ENCODE measurements at regions not wholly inside any gene's neighbourhood (a gene's known extent, or its start where the extent isn't known, plus 50 kb on each side); places are given as distances from the start of the nearest gene placed in this dataset.

GRCh38 chr2:45332567-45332966, 278.5 kb downstream of the SRBD1 start:
- Histone ChIP-seq H3K36me3 (ENCODE audit: control insufficient read depth in 2 of 2, extremely low read depth in 1 of 2, insufficient read depth in 2 of 2, low read length in 2 of 2) (no peaks in the 10 kb centered on the region), H4K20me1 (ENCODE audit: control insufficient read depth, extremely low read depth, insufficient read depth, low read length) (no peaks in the 10 kb centered on the region), H3K4me2 (ENCODE audit: control insufficient read depth, extremely low read depth, insufficient read depth, low read depth, low read length) (no peak overlapping the region), H2AFZ (ENCODE audit: control insufficient read depth, low read length) (no peak overlapping the region), H3K9ac (ENCODE audit: control insufficient read depth, extremely low read depth, insufficient read depth, low read length) (no peak overlapping the region), H3K4me1 (ENCODE audit: control insufficient read depth, extremely low read depth, insufficient read depth, low read length) (no peaks in the 10 kb centered on the region), H3K79me2 (ENCODE audit: control insufficient read depth, insufficient read depth, low read length) (no peaks in the 10 kb centered on the region), H3K4me3 (ENCODE audit: control insufficient read depth in 2 of 3, extremely low read depth in 1 of 3, insufficient read depth in 2 of 3, low read depth in 1 of 3, low read length in 3 of 3) (no peak overlapping the region), H3K27ac (ENCODE audit: control insufficient read depth, insufficient read depth, low read length) (no peak overlapping the region), H3K27me3 (ENCODE audit: control insufficient read depth, extremely low read depth, insufficient read depth, low read length) (peaks cover 6% of the 10 kb centered on the region), H3K9me1 (ENCODE audit: control insufficient read depth, extremely low read depth, insufficient read depth, low read length) (no peaks in the 10 kb centered on the region), H3K9me3 (ENCODE audit: control insufficient read depth, low read depth, low read length) (no peaks in the 10 kb centered on the region)
- no peak for FAIRE-seq
- no peak for TF ChIP-seq CTCF (optimal IDR thresholded peaks at IDR 0.05 in 1 of 3, IDR thresholded peaks at IDR 0.05 in 1 of 3, conservative IDR thresholded peaks at IDR 0.05 in 1 of 3; ENCODE audit: extremely low read depth in 1 of 3, insufficient read depth in 2 of 3, low read length in 3 of 3)
- dilution Hi-C loops (cut with MboI; ENCODE audit: extremely low pct_ligation_motif_present, low sequenced_read_pairs): no loop called here
- DNase-seq (ENCODE audit: low read depth, low spot score): no peak

- FAIRE-seq (no peak), DNase-seq (ENCODE audit: low read depth, low spot score) (no peak)
- Histone ChIP-seq H3K27me3 (ENCODE audit: control insufficient read depth, extremely low read depth, insufficient read depth, low read length) (peaks cover 6% of the 10 kb centered on the region), H3K9me1 (ENCODE audit: control insufficient read depth, extremely low read depth, insufficient read depth, low read length) (no peaks in the 10 kb centered on the region), H3K9ac (ENCODE audit: control insufficient read depth, extremely low read depth, insufficient read depth, low read length) (no peak overlapping the region), H3K4me3 (ENCODE audit: control insufficient read depth in 2 of 3, extremely low read depth in 1 of 3, insufficient read depth in 2 of 3, low read depth in 1 of 3, low read length in 3 of 3) (no peak overlapping the region), H3K9me3 (ENCODE audit: control insufficient read depth, low read depth, low read length) (no peaks in the 10 kb centered on the region), H3K79me2 (ENCODE audit: control insufficient read depth, insufficient read depth, low read length) (no peaks in the 10 kb centered on the region), H3K36me3 (ENCODE audit: control insufficient read depth in 2 of 2, extremely low read depth in 1 of 2, insufficient read depth in 2 of 2, low read length in 2 of 2) (no peaks in the 10 kb centered on the region), H3K4me2 (ENCODE audit: control insufficient read depth, extremely low read depth, insufficient read depth, low read depth, low read length) (no peak overlapping the region), H3K4me1 (ENCODE audit: control insufficient read depth, extremely low read depth, insufficient read depth, low read length) (no peaks in the 10 kb centered on the region), H2AFZ (ENCODE audit: control insufficient read depth, low read length) (no peak overlapping the region), H4K20me1 (ENCODE audit: control insufficient read depth, extremely low read depth, insufficient read depth, low read length) (no peaks in the 10 kb centered on the region), H3K27ac (ENCODE audit: control insufficient read depth, insufficient read depth, low read length) (no peak overlapping the region)
- dilution Hi-C loops (cut with MboI; ENCODE audit: extremely low pct_ligation_motif_present, low sequenced_read_pairs): no loop called here
- TF ChIP-seq CTCF (optimal IDR thresholded peaks at IDR 0.05 in 1 of 3, IDR thresholded peaks at IDR 0.05 in 1 of 3, conservative IDR thresholded peaks at IDR 0.05 in 1 of 3; ENCODE audit: extremely low read depth in 1 of 3, insufficient read depth in 2 of 3, low read length in 3 of 3): no peak
- no peak for TF ChIP-seq EZH2 (IDR thresholded peaks at IDR 0.05; ENCODE audit: low read length)
Observed at GRCh38 chr2:45332094-45332493, 279.0 kb downstream of the SRBD1 start.

All from keratinocyte (primary cell).